ENCODE measurements at regions not wholly inside any gene's neighbourhood (a gene's known extent, or its start where the extent isn't known, plus 50 kb on each side); places are given as distances from the start of the nearest gene placed in this dataset.

DNA sequence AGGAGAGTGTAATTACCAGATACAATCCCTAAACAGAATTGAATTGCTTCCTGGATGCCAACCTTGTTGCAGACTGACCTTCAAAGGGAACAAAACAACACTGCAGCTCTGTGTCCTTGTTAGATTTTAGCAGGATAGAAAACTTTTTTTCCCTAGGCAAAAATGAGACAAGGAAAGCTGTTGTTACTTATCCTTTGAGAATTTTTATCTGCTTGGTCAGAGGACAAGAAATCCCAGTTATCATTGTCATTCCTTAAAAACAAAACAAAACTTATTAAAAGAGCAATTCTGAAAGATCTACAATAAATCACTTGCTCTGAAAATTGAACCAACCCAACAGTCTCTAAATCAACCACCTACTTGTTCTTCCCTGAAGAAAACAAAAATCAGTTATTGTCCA is 652.6 kb downstream of the REEP3 start:
- TF ChIP-seq, protein P1, sequence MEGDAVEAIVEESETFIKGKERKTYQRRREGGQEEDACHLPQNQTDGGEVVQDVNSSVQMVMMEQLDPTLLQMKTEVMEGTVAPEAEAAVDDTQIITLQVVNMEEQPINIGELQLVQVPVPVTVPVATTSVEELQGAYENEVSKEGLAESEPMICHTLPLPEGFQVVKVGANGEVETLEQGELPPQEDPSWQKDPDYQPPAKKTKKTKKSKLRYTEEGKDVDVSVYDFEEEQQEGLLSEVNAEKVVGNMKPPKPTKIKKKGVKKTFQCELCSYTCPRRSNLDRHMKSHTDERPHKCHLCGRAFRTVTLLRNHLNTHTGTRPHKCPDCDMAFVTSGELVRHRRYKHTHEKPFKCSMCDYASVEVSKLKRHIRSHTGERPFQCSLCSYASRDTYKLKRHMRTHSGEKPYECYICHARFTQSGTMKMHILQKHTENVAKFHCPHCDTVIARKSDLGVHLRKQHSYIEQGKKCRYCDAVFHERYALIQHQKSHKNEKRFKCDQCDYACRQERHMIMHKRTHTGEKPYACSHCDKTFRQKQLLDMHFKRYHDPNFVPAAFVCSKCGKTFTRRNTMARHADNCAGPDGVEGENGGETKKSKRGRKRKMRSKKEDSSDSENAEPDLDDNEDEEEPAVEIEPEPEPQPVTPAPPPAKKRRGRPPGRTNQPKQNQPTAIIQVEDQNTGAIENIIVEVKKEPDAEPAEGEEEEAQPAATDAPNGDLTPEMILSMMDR (IDR thresholded peaks at IDR 0.05; ENCODE audit: unreplicated experiment) = no peak
- H3K4me1 Mint-ChIP-seq (ENCODE audit: insufficient read depth, unreplicated experiment) = peaks cover 9% of the 10 kb centered on the region
- BruUV-seq (replicated peaks) = no TSS peak
- ChIA-PET POLR2A (no interaction called here), CTCF (no interaction called here)
- no peak overlapping the region for H3K27ac Mint-ChIP-seq (ENCODE audit: low read depth, unreplicated experiment)
- intact Hi-C loops (cut with micrococcal nuclease) = no loop called here
- no peaks in the 10 kb centered on the region for H3K9me3 Mint-ChIP-seq (ENCODE audit: unreplicated experiment)
- no peaks in the 10 kb centered on the region for H3K36me3 Mint-ChIP-seq (ENCODE audit: insufficient read depth, unreplicated experiment)
- DNase-seq (ENCODE audit: unreplicated experiment) = no peak
- H3K27me3 Mint-ChIP-seq (ENCODE audit: insufficient read depth, unreplicated experiment) = no peaks in the 10 kb centered on the region
- H3K4me3 Mint-ChIP-seq (ENCODE audit: unreplicated experiment) = no peak overlapping the region

DNA sequence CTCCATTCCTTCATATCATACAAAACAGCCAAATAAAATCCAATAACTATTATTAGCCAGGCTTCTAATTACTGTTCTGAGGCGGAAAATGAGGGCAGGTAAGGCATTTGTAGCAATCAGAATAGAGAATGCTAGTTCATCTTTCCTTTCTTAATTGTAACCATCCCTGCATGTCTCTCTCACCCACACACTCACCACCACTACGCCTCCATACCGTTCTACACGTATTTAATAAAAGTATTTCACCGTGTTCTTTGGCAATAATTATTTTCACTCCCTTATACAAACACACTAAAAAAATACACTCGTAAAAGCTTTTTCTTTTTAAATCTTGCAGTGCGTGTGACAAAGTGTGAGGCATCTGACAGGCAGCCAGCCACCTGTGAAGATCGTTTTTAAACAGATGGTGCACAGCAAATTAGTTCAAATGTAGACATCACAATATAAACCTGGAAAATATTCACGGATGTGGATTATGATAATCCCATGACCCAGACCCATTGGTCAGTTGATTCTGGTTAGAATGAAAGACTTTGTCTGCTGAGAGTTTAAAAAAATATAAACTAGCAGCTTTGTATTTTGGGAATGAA is 653.6 kb downstream of the REEP3 start:
- TF ChIP-seq, protein P1 (IDR thresholded peaks at IDR 0.05; ENCODE audit: unreplicated experiment) = no peak
- POLR2A ChIA-PET = no interaction called here
- intact Hi-C loops (cut with micrococcal nuclease) = no loop called here
- Mint-ChIP-seq H3K4me3 (ENCODE audit: unreplicated experiment) (no peak overlapping the region), H3K27ac (ENCODE audit: low read depth, unreplicated experiment) (no peak overlapping the region), H3K36me3 (ENCODE audit: insufficient read depth, unreplicated experiment) (no peaks in the 10 kb centered on the region), H3K9me3 (ENCODE audit: unreplicated experiment) (no peaks in the 10 kb centered on the region), H3K27me3 (ENCODE audit: insufficient read depth, unreplicated experiment) (no peaks in the 10 kb centered on the region), H3K4me1 (ENCODE audit: insufficient read depth, unreplicated experiment) (peaks cover 2% of the 10 kb centered on the region)
- CTCF ChIA-PET = interaction anchor here (0.8 kb wide), 1 partner anchor 189 kb away, joined by 3 read pairs; no protein-coding TSS in a partner anchor
- no peak for DNase-seq (ENCODE audit: unreplicated experiment)
- BruUV-seq (replicated peaks) = no TSS peak

DNA sequence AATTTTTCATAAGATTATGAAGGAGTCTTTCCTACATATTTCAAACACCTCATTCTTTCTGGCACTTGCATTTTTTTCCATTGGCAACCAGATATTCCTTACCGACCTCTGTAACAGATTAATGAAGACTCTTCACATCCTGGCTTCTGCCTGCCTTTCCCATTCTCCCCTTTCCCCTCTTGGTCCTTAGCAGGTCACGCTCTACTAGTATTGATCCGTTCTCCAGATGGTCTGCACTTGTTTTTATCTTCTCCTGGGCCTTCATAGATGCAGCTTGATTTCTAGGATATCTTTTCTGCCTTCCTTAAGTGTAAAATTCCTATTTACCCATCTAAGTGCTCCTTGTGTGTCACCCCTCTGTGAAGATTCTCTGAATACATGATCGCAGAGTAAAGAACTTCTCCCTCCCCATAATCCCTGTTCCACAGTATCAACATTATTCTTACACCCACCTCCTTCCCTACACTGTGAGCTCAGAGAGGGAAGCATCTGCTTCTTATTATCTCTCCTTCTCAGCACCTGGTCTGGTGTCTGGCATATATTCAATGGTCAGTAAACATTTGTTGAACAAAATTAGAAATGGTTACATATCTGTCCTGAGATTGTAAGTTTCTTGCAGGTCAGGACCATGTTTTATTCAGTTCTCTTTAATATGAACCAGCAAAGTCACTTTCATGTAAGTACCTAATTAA is 654.2 kb downstream of the REEP3 start:
- H3K4me3 Mint-ChIP-seq (ENCODE audit: unreplicated experiment) = no peak overlapping the region
- POLR2A ChIA-PET = no interaction called here
- no peaks in the 10 kb centered on the region for H3K27me3 Mint-ChIP-seq (ENCODE audit: insufficient read depth, unreplicated experiment)
- CTCF ChIA-PET = no interaction called here
- H3K4me1 Mint-ChIP-seq (ENCODE audit: insufficient read depth, unreplicated experiment) = no peaks in the 10 kb centered on the region
- no peak overlapping the region for H3K27ac Mint-ChIP-seq (ENCODE audit: low read depth, unreplicated experiment)
- TF ChIP-seq, protein P1 (IDR thresholded peaks at IDR 0.05; ENCODE audit: unreplicated experiment) = no peak
- H3K9me3 Mint-ChIP-seq (ENCODE audit: unreplicated experiment) = no peaks in the 10 kb centered on the region
- no TSS peak for BruUV-seq (replicated peaks)
- intact Hi-C loops (cut with micrococcal nuclease) = no loop called here
- H3K36me3 Mint-ChIP-seq (ENCODE audit: insufficient read depth, unreplicated experiment) = no peaks in the 10 kb centered on the region
- DNase-seq (ENCODE audit: unreplicated experiment) = no peak

DNA sequence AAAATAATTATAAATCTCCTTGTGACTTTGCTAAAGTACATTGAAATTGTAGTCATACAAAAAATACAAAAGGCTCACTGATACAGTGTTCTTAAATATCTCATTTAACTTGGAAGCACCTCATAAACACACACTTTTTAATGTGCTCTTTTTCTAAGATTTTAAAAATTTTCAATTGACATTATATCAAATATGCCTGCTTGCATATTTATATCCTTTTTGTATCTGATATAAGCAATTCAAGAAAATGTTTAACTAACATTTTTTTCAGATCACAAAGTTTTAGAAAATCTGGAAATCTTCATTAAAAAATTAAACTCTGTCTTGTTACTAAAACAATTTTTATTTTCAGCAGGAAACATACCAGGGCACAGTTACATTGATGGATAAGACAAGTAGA is 661.5 kb downstream of the REEP3 start:
- no TSS peak for BruUV-seq (replicated peaks)
- ChIA-PET CTCF (interaction anchor here (0.8 kb wide), 1 partner anchor 554 kb away, joined by 3 read pairs; no protein-coding TSS in a partner anchor), POLR2A (no interaction called here)
- H3K4me3 Mint-ChIP-seq (ENCODE audit: unreplicated experiment) = no peak overlapping the region
- no peaks in the 10 kb centered on the region for H3K9me3 Mint-ChIP-seq (ENCODE audit: unreplicated experiment)
- DNase-seq (ENCODE audit: unreplicated experiment) = no peak
- no peaks in the 10 kb centered on the region for H3K36me3 Mint-ChIP-seq (ENCODE audit: insufficient read depth, unreplicated experiment)
- H3K27me3 Mint-ChIP-seq (ENCODE audit: insufficient read depth, unreplicated experiment) = no peaks in the 10 kb centered on the region
- no peak overlapping the region for H3K27ac Mint-ChIP-seq (ENCODE audit: low read depth, unreplicated experiment)
- no peaks in the 10 kb centered on the region for H3K4me1 Mint-ChIP-seq (ENCODE audit: insufficient read depth, unreplicated experiment)
- TF ChIP-seq, protein P1 (IDR thresholded peaks at IDR 0.05; ENCODE audit: unreplicated experiment) = no peak
- intact Hi-C loops (cut with micrococcal nuclease) = no loop called here

All from MCF 10A (cell line).